Astrocyte (in vitro differentiated cells and primary cell): ENCODE measurements at regions not wholly inside any gene's neighbourhood (a gene's known extent, or its start where the extent isn't known, plus 50 kb on each side); places are given as distances from the start of the nearest gene placed in this dataset.

Experiments
- EZH2 ChIP-seq: IDR thresholded peaks from 2 replicates; pipeline ENCODE4 v1.6.1; 2012; ENCODE audit warnings: mild to moderate bottlenecking, low read length, inconsistent platforms; ENCODE audit not compliant: insufficient read depth
- TF ChIP-seq, protein P1 (sequence below): IDR thresholded peaks from 2 replicates; pipeline ENCODE4 v1.5.1; 2011; ENCODE audit warnings: low read depth, mild to moderate bottlenecking, inconsistent platforms, low read length, moderate library complexity; ENCODE audit not compliant: insufficient read depth

- TF ChIP-seq, protein P1, sequence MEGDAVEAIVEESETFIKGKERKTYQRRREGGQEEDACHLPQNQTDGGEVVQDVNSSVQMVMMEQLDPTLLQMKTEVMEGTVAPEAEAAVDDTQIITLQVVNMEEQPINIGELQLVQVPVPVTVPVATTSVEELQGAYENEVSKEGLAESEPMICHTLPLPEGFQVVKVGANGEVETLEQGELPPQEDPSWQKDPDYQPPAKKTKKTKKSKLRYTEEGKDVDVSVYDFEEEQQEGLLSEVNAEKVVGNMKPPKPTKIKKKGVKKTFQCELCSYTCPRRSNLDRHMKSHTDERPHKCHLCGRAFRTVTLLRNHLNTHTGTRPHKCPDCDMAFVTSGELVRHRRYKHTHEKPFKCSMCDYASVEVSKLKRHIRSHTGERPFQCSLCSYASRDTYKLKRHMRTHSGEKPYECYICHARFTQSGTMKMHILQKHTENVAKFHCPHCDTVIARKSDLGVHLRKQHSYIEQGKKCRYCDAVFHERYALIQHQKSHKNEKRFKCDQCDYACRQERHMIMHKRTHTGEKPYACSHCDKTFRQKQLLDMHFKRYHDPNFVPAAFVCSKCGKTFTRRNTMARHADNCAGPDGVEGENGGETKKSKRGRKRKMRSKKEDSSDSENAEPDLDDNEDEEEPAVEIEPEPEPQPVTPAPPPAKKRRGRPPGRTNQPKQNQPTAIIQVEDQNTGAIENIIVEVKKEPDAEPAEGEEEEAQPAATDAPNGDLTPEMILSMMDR, result no peak
- no peak for TF ChIP-seq EZH2
Measured at GRCh38 chr13:38444904-38445303, 95.3 kb downstream of the UFM1 start.
